Stimulated activated CD8-positive, alpha-beta memory T cell treated with anti-CD3 and anti-CD28 coated beads, Interleukin-7, amount 100 ng/mL, for 48 hours (primary cell): ENCODE measurements at regions not wholly inside any gene's neighbourhood (a gene's known extent, or its start where the extent isn't known, plus 50 kb on each side); places are given as distances from the start of the nearest gene placed in this dataset.

Source experiments
- DNase-seq, 2 donors: peaks; one replicate each; pipeline ENCODE4 v3.0.0-alpha.2; 2020; ENCODE audit warnings: low read depth in 1 of 2; ENCODE audit errors: extremely low read depth in 1 of 2

DNA sequence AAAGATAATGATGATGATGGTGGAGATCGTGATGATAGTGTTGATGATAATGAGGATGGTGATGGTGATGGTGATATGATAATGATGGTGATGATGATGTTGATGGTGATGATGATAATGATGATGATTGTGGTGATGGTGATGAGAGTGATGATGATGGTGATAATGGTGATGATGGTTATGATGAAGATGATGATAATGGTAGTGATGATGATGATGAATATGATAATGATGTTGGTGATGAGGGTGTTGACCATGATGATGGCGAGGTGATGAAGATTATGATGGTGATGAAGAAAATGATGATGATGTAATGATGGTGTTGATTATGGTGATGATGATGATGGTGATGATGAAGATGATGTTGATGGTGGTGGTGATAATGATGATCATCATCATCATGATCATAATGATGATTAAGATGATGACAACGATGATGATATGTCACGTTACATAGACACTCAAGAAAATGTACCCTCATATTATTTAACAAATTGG, 1106.4 kb downstream of the NLGN4X start:
- DNase-seq, result no peak

DNA sequence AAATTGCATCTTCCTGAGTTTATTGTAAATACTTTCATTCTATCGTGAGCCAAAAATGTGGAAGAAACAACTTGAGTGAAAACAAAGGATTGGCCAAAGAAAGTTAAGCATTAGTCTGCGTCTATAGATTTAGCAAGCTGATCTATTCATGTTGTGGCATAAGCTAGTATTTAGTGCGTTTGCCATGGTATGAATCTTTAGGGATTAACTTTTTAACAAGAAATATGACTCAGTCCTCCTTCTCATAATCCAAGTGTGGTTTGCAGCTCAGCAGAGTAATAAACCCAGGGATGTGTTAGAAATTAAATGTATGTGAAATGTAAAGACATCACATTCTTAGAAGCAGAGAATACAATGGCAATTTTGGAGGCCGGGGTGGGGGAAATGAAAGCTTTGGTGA, 1110.9 kb downstream of the NLGN4X start:
- DNase-seq, result no peak

DNA sequence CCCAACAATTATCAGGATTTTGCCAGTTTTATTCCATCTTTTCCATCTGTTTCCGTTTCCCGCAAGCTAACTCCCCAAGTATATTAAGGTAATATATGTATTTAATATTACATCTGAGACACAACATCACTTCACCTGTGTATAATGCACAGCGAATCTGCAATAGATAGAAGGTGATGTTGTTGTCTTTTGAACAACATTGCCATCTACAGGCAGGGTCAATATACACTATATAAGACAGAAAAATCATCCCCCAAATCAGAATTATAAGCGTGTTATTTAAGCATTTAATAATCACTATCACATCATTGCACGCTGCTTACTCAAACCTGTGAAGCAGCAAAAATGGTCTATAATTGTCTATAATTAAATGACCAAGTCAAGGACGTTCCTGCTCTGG, 1115.5 kb downstream of the NLGN4X start:
- no peak for DNase-seq

DNA sequence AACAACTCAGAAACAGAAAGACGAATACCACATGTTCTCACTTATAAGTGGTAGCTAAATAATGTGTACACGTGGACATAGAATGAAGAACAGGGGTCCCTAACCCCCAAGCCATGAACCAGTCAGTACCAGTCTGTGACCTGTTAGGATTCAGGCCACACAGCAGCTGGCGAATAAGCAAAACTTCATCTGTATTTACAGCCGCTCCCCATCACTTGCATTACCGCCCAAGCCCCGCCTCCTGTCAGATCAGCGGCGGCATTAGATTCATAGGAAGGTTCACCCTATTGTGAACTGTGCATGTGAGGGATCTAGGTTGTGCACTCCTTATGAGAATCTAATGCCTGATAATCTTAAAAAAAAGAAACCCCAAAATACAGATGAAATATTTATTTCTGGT, 1128.7 kb downstream of the NLGN4X start:
- DNase-seq, result no peak

DNA sequence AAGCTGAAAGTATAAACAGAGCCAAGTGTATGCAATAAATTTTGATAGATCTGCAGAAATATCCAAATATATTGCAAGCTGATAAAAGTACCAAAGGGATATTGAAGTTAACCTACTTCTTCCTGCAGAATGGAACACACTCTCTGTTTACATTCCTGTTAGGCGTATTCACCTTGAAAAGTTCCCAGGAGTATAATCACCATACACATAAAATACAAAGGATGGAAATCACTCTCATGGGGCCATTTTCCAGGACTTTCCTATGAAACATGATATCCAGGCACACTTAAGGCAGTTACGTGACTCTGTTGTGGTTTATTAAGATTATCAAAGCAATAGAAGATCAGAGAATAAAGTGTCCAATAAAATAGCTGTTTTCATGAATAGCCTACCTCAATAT, 1142.3 kb downstream of the NLGN4X start:
- DNase-seq, result no peak

DNA sequence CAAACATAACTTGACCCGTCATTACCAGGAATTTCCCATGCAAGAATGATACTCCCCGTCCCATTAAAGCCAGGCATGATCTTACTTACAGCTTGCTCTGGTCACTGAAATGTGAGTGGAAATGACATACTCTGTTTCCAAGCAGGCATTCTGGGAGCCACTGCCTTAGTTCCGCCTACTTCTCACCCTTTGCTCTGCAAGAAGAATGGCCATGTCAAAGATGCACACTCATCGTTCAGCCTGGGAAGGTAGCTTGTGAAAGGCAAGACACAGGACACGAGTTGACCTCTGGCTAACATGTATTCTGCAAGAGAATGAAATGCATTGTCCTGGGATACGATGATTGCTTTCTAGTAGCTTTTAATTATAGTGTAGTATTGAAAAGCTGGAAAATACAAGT, 1144.4 kb downstream of the NLGN4X start:
- no peak for DNase-seq

DNA sequence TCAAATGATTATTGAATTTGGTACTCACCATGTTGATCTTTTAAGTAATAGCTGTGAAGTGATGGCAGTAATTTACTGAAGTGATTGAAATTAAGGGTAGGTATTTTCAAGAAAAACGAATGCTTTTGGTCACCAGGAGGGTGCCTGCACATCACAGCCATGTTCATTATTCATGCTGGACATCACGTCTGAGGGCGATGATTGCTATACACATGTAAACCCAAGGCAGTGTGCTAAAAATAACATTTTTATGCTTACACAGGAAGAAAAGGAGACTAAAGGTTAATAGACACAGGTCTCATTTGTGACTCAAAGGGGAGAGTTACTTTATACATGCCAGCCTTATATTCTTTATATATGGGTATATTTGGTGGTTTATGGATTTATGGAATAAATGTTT, 1146.0 kb downstream of the NLGN4X start:
- DNase-seq, result no peak

DNA sequence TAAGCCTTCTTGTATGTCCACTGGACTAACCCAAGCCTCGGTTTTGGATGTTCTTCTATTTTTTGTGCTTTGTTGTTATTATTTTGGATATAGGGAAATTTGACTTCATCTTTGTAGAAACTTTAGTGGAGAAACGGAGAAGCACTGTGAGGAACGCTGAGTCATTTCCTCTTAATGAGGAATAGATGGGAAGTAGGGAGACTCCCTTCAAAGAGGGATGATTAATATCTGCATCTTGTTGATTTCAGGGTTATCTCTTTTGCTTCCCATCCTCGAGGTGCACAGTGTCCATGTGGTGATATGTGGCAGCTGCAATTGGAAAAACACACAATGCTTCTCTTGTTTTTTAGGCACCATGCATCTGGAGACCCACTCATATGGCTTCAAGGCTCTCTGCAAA, 1147.9 kb downstream of the NLGN4X start:
- DNase-seq, result no peak

DNA sequence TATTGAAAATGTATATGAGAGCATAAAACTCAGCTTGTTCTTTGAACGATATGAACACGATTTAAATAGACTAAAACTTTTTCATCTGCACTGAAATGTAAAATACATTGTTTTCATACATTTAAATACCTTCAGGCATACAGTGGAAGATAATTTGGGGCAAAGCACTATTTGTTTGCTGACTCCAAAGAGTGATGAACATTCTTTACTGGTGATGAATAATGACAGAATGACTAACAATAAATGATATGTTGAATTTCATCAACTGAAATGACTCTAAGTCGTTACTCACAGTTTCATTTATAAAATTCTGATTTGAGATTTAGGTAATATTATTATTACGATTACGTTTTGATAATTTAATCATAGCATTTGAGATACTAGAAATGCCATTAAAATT, 1160.1 kb downstream of the NLGN4X start:
- no peak for DNase-seq

DNA sequence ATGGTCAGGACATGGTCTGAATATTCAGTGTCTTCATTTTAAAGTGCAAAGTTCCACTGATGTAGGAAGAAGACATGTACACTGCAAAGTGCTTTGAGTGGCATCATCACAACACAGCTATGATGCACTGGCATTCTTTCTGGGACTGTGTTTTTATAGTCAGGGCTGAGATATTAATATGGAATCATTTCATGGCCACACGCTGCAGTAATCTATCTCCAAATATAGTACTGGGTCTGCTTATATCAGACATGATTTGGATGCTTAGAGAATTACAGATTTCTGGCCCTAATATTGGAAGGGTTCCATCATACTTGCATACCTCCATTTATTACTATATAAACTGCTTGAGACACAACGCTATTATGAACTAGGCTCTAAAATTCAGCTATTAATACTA, 1170.9 kb downstream of the NLGN4X start:
- DNase-seq, result no peak

DNA sequence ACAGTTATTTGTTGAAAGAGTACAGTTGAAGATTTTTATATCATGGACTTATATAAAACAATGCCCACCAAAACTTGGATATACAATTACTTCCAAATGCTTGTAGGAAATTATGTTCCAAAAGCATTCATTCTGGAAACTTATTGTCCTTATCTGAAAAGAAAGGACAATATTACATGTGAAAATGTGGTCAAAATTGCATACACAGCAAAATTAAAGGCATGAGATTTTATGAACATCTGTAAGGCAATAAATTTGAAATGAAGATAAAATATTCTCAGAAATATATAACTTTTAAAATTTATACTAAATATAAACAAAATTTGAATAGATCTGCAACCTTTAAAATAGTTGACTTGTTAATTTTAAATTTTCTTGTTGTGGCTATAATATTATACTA, 1173.8 kb downstream of the NLGN4X start:
- DNase-seq, result no peak

DNA sequence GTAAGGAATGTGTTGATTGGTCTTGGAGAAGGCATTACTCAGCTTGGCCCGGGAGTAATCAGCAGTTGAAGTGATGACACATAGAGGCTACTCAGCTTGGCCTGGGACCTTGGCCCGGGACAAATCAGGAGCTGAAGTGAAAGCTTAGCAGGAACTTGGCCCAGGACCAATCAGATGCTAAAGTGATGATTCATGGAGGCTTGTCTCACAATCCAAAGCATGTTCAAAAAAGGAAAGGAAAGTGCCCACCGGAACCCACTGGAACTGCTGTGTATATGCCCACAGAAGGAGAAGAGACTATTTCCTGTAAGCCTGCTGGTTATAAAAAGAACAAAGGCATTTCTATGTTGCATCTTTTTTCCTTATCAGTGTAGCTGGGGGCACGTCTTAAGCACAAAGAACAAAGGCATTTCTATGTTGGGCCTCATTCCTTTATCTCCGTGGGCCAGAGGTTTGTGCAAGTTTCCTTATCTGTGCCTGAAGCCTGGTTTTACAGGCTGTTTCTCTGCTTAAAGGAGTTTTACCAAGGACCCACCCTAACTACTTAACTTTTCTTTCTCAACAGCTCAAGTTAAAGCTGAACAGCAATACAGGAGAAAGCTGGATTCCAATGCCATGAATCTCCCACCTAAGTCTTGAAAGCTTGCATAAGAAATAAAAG, 1176.7 kb downstream of the NLGN4X start:
- DNase-seq, result no peak

DNA sequence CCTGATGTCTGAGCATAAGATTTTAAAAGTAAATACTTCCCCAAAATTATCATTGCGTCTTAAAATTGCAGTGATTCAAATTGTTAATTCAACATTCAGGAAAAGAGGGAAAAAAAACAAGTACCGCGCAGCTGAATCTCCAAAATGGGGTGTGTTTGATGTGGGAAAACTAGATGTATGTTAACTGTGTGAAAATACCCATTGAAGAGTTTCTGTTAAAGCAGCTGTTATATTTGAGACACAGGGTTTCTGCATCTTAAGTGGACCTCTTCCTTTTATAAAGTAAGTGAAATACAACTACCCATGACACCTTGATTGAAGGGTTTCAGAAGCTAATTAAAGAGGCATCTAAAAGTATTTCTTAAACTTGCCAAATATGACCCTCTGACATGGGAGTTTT, 1186.1 kb downstream of the NLGN4X start:
- no peak for DNase-seq

DNA sequence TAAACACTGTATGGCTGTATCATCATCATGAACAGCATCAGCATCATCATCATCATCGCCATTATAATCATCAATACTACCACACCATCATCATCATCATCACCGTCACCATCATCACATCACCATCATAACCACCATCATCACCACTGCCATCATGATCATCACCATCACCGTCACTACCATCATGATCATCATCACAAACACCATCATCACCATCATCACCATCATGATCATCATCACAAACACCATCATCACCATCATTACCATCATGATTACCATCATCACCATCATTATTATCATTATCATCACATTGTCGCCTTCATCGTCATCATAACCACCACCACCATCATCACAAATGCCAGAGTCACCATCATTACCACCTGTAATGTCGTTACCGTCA, 1196.9 kb downstream of the NLGN4X start:
- DNase-seq, result no peak

DNA sequence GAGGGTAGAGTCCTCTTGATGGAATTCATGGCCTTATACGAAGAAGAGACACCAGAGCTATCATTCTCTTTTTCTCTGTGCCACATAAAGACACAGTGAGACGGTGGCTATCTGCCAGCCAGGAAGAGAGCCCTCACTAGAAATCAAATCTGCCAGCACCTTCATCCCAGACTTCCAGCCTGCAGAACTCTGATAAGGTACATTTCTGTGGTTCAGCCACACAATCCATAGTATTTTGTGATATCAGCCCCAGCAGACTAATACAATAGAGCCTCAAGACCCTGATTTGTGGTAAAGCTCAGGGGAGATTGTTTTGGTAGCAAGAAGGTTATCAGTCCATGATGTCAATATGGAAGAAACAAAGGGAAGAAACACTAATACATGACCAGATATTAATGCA, 1213.2 kb downstream of the NLGN4X start:
- no peak for DNase-seq

DNA sequence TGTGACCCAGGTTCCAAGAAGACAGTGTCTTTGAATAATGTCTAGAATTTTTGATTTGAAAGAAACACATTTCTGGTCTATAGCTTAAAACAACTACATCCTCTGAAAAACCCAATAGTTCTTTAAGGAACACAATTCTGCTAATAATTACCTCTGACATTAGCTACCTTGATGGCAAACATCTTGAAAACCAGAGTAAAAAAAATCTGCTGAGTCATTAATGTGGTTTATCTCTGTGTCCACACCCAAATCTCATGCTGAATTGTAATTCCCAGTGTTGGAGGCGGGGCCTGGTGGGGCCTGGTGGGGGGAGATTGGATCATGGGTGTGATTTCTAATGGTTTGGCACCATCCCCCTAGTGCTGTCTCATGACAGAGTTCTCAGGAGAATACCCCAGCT, 1233.8 kb downstream of the NLGN4X start:
- DNase-seq, result no peak

DNA sequence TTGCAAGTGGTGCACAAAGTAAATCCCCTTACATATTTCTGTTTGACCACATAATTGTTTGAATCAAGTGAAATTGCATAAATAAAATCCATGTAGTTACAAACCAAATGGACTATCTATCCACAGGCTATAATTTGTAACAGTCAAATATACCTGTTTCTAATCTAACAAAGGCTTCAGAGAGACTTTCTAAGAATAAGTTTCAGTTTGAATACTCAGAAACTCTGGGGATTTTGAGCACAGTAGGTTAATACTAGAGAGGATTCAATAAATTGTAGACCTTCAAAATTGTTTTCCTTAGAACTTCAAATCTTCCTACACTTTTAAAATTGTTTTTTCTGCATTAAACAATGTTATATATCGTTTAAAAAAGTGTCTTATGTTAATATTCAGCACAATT, 1250.1 kb downstream of the NLGN4X start:
- DNase-seq, result no peak

DNA sequence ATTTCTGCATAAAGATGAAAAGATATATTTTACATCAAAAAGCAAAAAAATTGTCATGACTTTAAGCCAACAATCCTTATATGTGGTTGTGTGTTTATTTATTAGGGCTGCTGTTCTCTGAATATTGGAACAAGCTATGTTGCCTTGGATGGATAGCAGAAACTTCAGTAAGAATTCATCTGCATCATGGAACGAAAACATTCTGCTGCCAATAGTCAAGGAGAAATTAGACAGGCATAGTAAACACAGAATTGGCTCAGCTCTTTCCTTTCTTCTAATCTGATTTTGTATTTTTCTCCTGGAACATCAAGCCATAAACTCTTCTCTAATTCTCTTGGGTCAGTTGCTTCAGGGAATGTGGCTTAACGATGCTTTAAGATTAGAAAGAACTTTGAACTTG, 1257.0 kb downstream of the NLGN4X start:
- no peak for DNase-seq

DNA sequence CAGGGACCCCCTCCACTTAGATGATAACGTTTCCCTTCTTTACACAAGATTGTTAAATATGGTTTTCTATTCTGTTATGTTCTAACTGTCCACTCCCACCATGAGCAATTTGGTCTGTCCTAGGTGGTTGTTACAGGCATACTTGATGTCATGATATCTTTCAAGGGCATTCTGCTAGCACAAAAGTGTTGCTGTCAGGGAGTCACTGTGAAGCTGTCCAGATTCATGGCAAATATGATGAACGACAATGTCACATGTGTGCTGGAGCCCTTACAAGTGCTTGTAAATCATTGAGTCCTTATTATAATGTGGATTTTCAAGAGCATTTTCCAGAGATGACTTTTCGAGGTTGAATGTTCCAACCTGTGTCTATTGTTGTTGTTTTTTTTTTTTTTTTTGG, 1250.7 kb upstream of the PRKX start:
- DNase-seq, result no peak

DNA sequence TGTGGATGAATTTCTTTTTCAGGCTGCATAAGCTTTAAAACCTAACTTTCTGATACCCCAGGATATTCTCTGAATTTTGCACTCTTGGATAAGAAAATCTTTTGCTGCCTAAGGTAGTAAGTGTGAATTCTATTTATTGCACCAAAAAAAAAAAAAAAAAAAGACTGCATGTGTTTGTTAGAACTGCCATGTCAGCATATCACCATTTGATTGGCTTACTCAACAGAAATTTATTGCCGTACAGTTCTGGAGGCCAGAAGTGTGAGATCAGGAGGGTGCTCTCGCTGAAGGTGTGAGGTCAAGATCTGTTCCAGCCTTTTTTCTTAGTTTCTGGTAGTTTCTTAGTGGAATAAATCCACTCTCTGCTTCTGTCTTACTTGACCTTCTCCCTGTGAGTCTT, 1250.0 kb upstream of the PRKX start:
- DNase-seq, result no peak

DNA sequence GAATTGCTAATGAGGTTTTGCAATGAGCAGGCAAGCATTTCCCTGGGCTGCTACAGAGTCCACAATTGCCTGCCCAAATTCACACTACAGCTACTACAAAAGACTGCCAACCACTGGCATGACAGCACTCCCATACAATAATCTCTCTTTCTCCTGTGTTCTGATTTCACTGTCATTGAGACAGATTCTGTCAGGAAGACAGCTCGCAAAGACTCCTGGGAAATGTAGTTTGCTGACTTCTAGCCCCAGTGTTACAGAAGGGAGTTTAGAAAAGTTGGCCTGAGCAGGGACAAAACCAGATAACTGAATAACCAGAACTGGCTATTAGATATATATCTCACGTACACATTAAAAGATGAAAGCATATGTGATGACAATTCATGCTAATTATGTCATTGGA, 1231.3 kb upstream of the PRKX start:
- DNase-seq, result no peak

DNA sequence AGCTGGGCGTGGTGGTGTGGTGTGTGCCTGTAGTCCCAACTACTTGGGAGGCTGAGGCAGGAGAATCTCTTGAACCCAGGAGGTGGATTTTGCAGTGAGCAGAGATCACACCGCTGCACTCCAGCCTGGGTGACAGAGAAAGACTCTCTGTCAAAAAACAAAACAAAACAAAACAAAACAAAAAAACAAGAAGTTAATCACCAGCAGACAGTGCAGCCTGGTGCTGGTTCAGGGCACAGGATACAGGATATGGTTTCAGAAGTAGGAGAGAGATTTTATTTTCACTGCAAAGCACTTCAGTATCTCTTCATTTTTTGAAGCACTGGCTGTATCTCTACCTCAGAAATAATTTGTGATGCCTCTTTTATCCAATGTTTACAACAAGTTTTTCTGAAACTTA, 1222.9 kb upstream of the PRKX start:
- DNase-seq, result no peak

DNA sequence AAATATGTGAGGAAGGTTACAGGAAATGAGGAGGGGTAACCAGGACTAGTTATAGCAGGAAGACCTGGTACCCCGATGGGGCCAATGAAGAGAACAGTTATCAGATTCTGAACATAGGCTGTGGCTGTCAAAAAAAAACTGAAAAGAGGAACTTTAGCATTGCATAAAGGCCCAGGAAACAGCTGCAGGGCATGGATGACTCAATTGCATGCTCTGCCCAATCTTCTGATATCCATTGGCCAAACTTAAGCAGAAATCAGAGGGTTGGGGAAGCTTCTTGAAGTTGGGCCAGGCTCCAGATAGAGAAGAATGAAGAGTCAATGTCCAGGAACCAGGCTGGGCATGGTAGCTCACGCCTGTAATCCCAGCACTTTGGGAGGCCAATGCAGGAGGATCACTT, 1222.4 kb upstream of the PRKX start:
- no peak for DNase-seq
